HepG2 (cell line): ENCODE measurements at regions not wholly inside any gene's neighbourhood (a gene's known extent, or its start where the extent isn't known, plus 50 kb on each side); places are given as distances from the start of the nearest gene placed in this dataset.

ENCODE experiments used
- ATAC-seq: fragments of 200-7000 bp; cut with Tn5 transposase; 3 replicates; pipeline ENCODE4 v1.9.1; 2020; ENCODE audit warnings: mild to moderate bottlenecking, moderate library complexity
- BruUV-seq: library from RNA; stranded (reverse); fragments of 400-500 nt; replicated peaks from 2 replicates; lab custom pipeline; 2021; lab: Mats Ljungman, UMichigan
- CTCF ChIA-PET: fragments of 300-600 bp; formaldehyde crosslinking; extraction: SDS; loops from one replicate; lab custom pipeline; 2021; ENCODE audit warnings: low total read pairs, inconsistent platforms, low intra/inter-chr PET ratio; lab: Yijun Ruan, JAX
- POLR2A ChIA-PET: fragments of 350-600 bp; sonication (Branson Sonifier 250); formaldehyde crosslinking; loops from one replicate; lab custom pipeline; 2020; ENCODE audit warnings: antibody characterized with exemption, inconsistent platforms; lab: Yijun Ruan, JAX
- DNase-seq: peaks from one replicate; pipeline ENCODE4 v3.0.0-alpha.2; 2015; ENCODE audit warnings: low spot score
- FAIRE-seq: peaks from 3 replicates; lab custom pipeline; 2011; peaks lifted over from hg19 to GRCh38; lab: Jason Lieb, UNC
- H2AFZ ChIP-seq: one replicate; pipeline ENCODE4 v1.6.1; 2011; ENCODE audit warnings: low read length, inconsistent platforms
- H3K27ac ChIP-seq: fragments of 300-600 bp; 3 replicates; pipeline ENCODE4 v1.8.0; 2011; ENCODE audit warnings: mixed run types, mild to moderate bottlenecking, mixed read lengths, low read length, inconsistent platforms; ENCODE audit not compliant: insufficient read depth; ENCODE audit errors: extremely low read length
- H3K27me3 ChIP-seq, 2 experiments: fragments of 200-600 bp in 1 of 2; 2 replicates in 1 of 2; 3 replicates in 1 of 2; pipeline versions ENCODE4 v1.6.0 to v1.8.0; 2011; ENCODE audit warnings: low read length in 2 of 2, mild to moderate bottlenecking in 2 of 2, moderate library complexity in 2 of 2, inconsistent platforms in 1 of 2; ENCODE audit not compliant: insufficient read depth in 2 of 2, control insufficient read depth in 1 of 2
- H3K36me3 ChIP-seq, 2 experiments: fragments of 200-600 bp in 1 of 2; replicated peaks in 1 of 2; 2 replicates in 1 of 2; 3 replicates in 1 of 2; pipeline versions ENCODE4 v1.5.1 to v1.8.0; 2011; ENCODE audit warnings: low read length in 2 of 2, inconsistent platforms in 1 of 2; ENCODE audit not compliant: insufficient read depth in 2 of 2, control insufficient read depth in 1 of 2
- H3K4me1 ChIP-seq: 2 replicates; pipeline ENCODE4 v1.5.1; 2012; ENCODE audit warnings: low read length, inconsistent platforms; ENCODE audit not compliant: insufficient read depth
- H3K4me2 ChIP-seq: 2 replicates; pipeline ENCODE4 v1.6.0; 2011; ENCODE audit warnings: low read depth, low read length, inconsistent platforms
- H3K4me3 ChIP-seq, 3 experiments: fragments of 200-600 bp in 1 of 3; sonication (generic), shearing (Covaris generic) in 1 of 3; replicated peaks in 1 of 3; 2 replicates each; pipeline ENCODE4 v1.5.1; 2011 to 2016; ENCODE audit warnings: low read length in 3 of 3, inconsistent platforms in 2 of 3, low read depth in 2 of 3, mild to moderate bottlenecking in 2 of 3, control low read depth in 1 of 3, mixed read lengths in 1 of 3; ENCODE audit not compliant: insufficient read depth in 1 of 3
- H3K79me2 ChIP-seq: one replicate; pipeline ENCODE4 v1.6.1; 2011; ENCODE audit warnings: low read length, inconsistent platforms; ENCODE audit not compliant: insufficient read depth
- H3K9ac ChIP-seq: 2 replicates; pipeline ENCODE4 v1.6.0; 2011; ENCODE audit warnings: mild to moderate bottlenecking, low read depth, low read length, inconsistent platforms; ENCODE audit not compliant: insufficient read depth
- H3K9me3 ChIP-seq: 2 replicates; pipeline ENCODE4 v1.5.1; 2012; ENCODE audit warnings: mild to moderate bottlenecking, low read length
- H4K20me1 ChIP-seq: 2 replicates; pipeline ENCODE4 v1.6.0; 2011; ENCODE audit warnings: inconsistent platforms, mild to moderate bottlenecking, low read length, moderate library complexity; ENCODE audit not compliant: insufficient read depth
- CBX2 ChIP-seq, 2 experiments: fragments of 200-600 bp in 1 of 2; sonication (generic); formaldehyde crosslinking in 1 of 2; IDR thresholded peaks; 2 replicates each; pipeline versions ENCODE4 v1.7.0 to v1.8.1; 2018 to 2022; ENCODE audit warnings: low read depth in 2 of 2, low read length in 1 of 2, mild to moderate bottlenecking in 1 of 2, missing genetic modification reagents in 1 of 2
- KDM2A ChIP-seq: sonication (generic); formaldehyde crosslinking; IDR thresholded peaks from 2 replicates; pipeline ENCODE4 v1.4.0; 2020; ENCODE audit warnings: low read depth, missing genetic modification reagents, borderline replicate concordance
- LCORL ChIP-seq, 2 experiments: fragments of 450-650 bp in 1 of 2; sonication (generic) in 1 of 2; formaldehyde crosslinking in 1 of 2; IDR thresholded peaks; 2 replicates each; pipeline versions ENCODE4 v1.5.0 to v1.6.1; 2017 to 2020; ENCODE audit warnings: antibody characterized with exemption in 1 of 2, missing genetic modification reagents in 1 of 2
- WGBS: methylation state at CpG from one replicate; pipeline ENCODE4 v1.1.6; 2017; ENCODE audit warnings: low lambda C conversion rate; 5-methylcytosine and 5-hydroxymethylcytosine counted together
- in situ Hi-C: cut with HindIII; loops from 2 replicates; pipeline ENCODE4 v1.10.0; 2017; ENCODE audit warnings: low pct_unique_long_range_greater_than_20kb; ENCODE audit not compliant: extremely low pct_ligation_motif_present
- intact Hi-C: fragments of 100-400 bp; cut with micrococcal nuclease; formaldehyde crosslinking; loops from one replicate; pipeline ENCODE4 v1.10.0; 2022; ENCODE audit not compliant: unreplicated experiment
- TF ChIP-seq, protein P1 (sequence below): sonication (generic); formaldehyde crosslinking; IDR thresholded peaks from 2 replicates; pipeline ENCODE4 v1.5.1; 2020; ENCODE audit warnings: mild to moderate bottlenecking, missing genetic modification reagents, moderate library complexity

DNA sequence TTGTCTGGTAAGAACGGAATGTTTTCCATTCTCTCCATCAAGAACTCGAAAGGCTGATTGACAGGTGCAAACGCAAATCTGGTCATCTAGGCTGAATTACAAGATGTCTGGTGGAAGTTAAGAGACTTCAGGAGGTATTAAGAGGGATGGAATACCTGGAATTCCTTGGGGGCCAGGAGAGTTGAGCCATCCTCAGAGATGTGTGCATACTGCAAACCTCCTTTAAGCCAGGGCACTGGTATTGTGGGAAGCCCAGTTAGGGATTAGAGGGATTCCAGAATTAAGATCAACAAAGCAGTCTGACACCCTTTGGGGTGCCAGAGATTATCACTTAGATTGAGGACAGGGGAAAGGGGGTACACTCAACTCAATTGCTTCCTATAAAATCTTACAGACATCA is 151.4 kb downstream of the VCX3A start:
- H3K4me2 ChIP-seq, result no peak overlapping the region
- H3K9me3 ChIP-seq, result peaks cover 34% of the 10 kb centered on the region
- no peak overlapping the region for H3K4me3 ChIP-seq
- H3K4me1 ChIP-seq, result no peaks in the 10 kb centered on the region
- POLR2A ChIA-PET, result no interaction called here
- no peak for FAIRE-seq
- DNase-seq, result no peak
- H3K79me2 ChIP-seq, result no peaks in the 10 kb centered on the region
- no peaks in the 10 kb centered on the region for H3K36me3 ChIP-seq
- H3K9ac ChIP-seq, result no peak overlapping the region
- H3K27me3 ChIP-seq, result no peaks in the 10 kb centered on the region
- BruUV-seq, result no TSS peak
- no peak for ATAC-seq
- intact Hi-C loops, result no loop called here
- in situ Hi-C loops, result no loop called here
- CTCF ChIA-PET, result no interaction called here
- no peak overlapping the region for H2AFZ ChIP-seq
- no peak for TF ChIP-seq CBX2 (IDR thresholded peaks at IDR 0.05; ENCODE audit: low read depth, low read length)
- TF ChIP-seq CBX2 (CRISPR knock-in tag; IDR thresholded peaks at IDR 0.05; ENCODE audit: low read depth), result no peak
- TF ChIP-seq, protein P1, sequence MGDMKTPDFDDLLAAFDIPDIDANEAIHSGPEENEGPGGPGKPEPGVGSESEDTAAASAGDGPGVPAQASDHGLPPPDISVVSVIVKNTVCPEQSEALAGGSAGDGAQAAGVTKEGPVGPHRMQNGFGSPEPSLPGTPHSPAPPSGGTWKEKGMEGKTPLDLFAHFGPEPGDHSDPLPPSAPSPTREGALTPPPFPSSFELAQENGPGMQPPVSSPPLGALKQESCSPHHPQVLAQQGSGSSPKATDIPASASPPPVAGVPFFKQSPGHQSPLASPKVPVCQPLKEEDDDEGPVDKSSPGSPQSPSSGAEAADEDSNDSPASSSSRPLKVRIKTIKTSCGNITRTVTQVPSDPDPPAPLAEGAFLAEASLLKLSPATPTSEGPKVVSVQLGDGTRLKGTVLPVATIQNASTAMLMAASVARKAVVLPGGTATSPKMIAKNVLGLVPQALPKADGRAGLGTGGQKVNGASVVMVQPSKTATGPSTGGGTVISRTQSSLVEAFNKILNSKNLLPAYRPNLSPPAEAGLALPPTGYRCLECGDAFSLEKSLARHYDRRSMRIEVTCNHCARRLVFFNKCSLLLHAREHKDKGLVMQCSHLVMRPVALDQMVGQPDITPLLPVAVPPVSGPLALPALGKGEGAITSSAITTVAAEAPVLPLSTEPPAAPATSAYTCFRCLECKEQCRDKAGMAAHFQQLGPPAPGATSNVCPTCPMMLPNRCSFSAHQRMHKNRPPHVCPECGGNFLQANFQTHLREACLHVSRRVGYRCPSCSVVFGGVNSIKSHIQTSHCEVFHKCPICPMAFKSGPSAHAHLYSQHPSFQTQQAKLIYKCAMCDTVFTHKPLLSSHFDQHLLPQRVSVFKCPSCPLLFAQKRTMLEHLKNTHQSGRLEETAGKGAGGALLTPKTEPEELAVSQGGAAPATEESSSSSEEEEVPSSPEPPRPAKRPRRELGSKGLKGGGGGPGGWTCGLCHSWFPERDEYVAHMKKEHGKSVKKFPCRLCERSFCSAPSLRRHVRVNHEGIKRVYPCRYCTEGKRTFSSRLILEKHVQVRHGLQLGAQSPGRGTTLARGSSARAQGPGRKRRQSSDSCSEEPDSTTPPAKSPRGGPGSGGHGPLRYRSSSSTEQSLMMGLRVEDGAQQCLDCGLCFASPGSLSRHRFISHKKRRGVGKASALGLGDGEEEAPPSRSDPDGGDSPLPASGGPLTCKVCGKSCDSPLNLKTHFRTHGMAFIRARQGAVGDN (CRISPR knock-in tag), result no peak
- no peak for TF ChIP-seq KDM2A (CRISPR knock-in tag)
- TF ChIP-seq LCORL (IDR thresholded peaks at IDR 0.05), result no peak
- no peak for TF ChIP-seq LCORL (CRISPR knock-in tag; IDR thresholded peaks at IDR 0.05)
- WGBS, result 33% methylated on average over 3 of the region's 3 CpGs
- H4K20me1 ChIP-seq, result no peaks in the 10 kb centered on the region
- H3K27ac ChIP-seq, result no peak overlapping the region
